HG03139 (cell line): ENCODE measurements at regions not wholly inside any gene's neighbourhood (a gene's known extent, or its start where the extent isn't known, plus 50 kb on each side); places are given as distances from the start of the nearest gene placed in this dataset.
"Not testable (repeated sequence)": the region's sequence is repeated elsewhere in the genome, so short reads cannot be mapped to it uniquely, and the experiment has no call there.

Source experiments
- ATAC-seq: cut with Tn5 transposase; IDR thresholded peaks from one replicate; pipeline ENCODE4 v1.9.1; 2021; ENCODE audit not compliant: unreplicated experiment

GRCh38 chr4:136009258-136009832 is 1522.9 kb downstream of the PCDH18 start:
- no peak for ATAC-seq

- no peak for ATAC-seq
Measured at GRCh38 chr4:136007991-136008390, 1524.3 kb downstream of the PCDH18 start.

GRCh38 chr4:136002316-136002715 is 1530.0 kb downstream of the PCDH18 start:
- ATAC-seq: no peak

- no peak for ATAC-seq
Measured at GRCh38 chr4:136001791-136002190, 1530.5 kb downstream of the PCDH18 start.

GRCh38 chr4:136000246-136000645 is 1532.0 kb downstream of the PCDH18 start:
- ATAC-seq: no peak

- no peak for ATAC-seq
Measured at GRCh38 chr4:135994360-135994759, 1537.9 kb downstream of the PCDH18 start.

- ATAC-seq: no peak
Measured at GRCh38 chr4:135976860-135977259, 1555.4 kb downstream of the PCDH18 start.

- ATAC-seq: no peak
Measured at GRCh38 chr4:135966936-135967335, 1565.4 kb downstream of the PCDH18 start.

GRCh38 chr4:135963009-135963408 is 1569.3 kb downstream of the PCDH18 start:
- no peak for ATAC-seq

GRCh38 chr4:135949931-135950330 is 1582.4 kb downstream of the PCDH18 start:
- ATAC-seq: no peak

- no peak for ATAC-seq
Measured at GRCh38 chr4:135948797-135949196, 1583.5 kb downstream of the PCDH18 start.

- ATAC-seq: no peak
Measured at GRCh38 chr4:135941671-135942070, 1590.6 kb downstream of the PCDH18 start.

- ATAC-seq: no peak
Measured at GRCh38 chr4:135934026-135934425, 1598.3 kb downstream of the PCDH18 start.

- no peak for ATAC-seq
Measured at GRCh38 chr4:135927651-135928050, 1604.6 kb downstream of the PCDH18 start.

- ATAC-seq: no peak
Measured at GRCh38 chr4:135921081-135921480, 1611.2 kb downstream of the PCDH18 start.

- ATAC-seq: no peak
Measured at GRCh38 chr4:135917011-135917410, 1615.3 kb downstream of the PCDH18 start.

- no peak for ATAC-seq
Measured at GRCh38 chr4:135900956-135901355, 1631.3 kb downstream of the PCDH18 start.

GRCh38 chr4:135864304-135864703 is 1662.7 kb upstream of the PABPC4L start:
- ATAC-seq: not testable (repeated sequence)

GRCh38 chr4:135840781-135841180 is 1639.2 kb upstream of the PABPC4L start:
- no peak for ATAC-seq

- no peak for ATAC-seq
Measured at GRCh38 chr4:135839712-135840111, 1638.1 kb upstream of the PABPC4L start.

- ATAC-seq: no peak
Measured at GRCh38 chr4:135838889-135839288, 1637.3 kb upstream of the PABPC4L start.

GRCh38 chr4:135834471-135834870 is 1632.9 kb upstream of the PABPC4L start:
- no peak for ATAC-seq

GRCh38 chr4:135833529-135833928 is 1631.9 kb upstream of the PABPC4L start:
- no peak for ATAC-seq
